ENCODE measurements at regions not wholly inside any gene's neighbourhood (a gene's known extent, or its start where the extent isn't known, plus 50 kb on each side); places are given as distances from the start of the nearest gene placed in this dataset.
"Not testable (repeated sequence)": the region's sequence is repeated elsewhere in the genome, so short reads cannot be mapped to it uniquely, and the experiment has no call there.

DNA sequence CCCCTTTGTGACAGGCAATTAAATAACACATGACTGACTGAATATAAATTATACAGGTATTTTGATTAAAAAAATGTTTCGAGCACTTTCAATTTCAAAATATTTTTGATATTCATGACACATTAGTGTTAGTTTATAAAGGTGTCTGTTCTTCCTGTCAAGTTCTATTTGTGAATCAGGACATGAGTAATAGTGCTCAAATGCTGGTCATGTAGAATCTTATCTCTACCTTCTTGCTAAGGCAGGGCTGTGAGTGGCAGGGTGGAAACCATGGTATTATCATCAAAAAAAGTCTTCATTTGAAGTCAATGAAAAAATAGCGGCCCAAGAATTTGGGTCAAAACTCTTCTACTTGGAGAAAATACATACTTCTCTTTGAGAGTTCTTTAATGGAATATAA is 250.2 kb downstream of the DACT1 start:
- no peak for DNase-seq (ENCODE audit: low spot score)

GRCh38 chr14:58898655-58899316 is 261.0 kb downstream of the DACT1 start:
- DNase-seq (ENCODE audit: low spot score): no peak

- DNase-seq (ENCODE audit: low spot score): no peak
Measured at GRCh38 chr14:58899317-58899713, 261.6 kb downstream of the DACT1 start.

DNA sequence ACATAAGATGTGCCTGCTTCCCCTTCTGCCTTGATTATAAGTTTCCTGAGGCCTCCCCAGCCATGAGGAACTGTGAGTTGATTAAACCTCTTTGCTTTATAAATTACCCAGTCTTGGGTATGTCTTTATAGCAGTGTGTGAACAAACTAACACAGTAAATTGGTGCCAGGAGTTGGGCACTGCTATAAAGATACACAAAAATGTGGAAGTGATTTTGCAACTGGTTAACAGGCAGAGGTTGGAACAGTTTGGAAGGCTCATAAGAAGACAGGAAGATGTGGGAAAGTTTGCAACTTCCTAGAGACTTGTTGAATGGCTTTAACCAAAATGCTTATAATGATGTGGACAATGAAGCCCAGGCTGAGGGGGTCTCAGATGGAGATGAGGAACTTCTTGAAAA is 264.1 kb downstream of the DACT1 start:
- DNase-seq (ENCODE audit: low spot score): no peak

- DNase-seq (ENCODE audit: low spot score): no peak
Measured at GRCh38 chr14:58904776-58905175, 267.0 kb downstream of the DACT1 start.

DNA sequence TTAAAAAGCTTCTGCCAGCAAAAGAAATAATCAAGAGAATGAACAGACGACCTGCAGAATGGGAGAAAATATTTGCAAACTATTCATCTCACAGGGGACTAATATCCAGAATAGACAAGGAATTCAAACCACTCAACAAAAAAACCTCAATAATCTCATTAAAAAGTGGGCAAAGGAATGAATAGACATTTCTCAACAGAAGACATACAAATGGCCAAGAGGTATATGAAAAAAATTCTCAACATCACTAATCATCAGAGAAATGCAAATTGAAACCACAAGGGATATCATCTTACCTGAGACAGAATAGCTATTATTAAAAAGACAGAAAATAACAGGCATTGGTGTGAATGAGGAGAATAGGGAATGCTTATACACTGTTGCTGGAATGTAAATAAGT is 270.0 kb downstream of the DACT1 start:
- no peak for DNase-seq (ENCODE audit: low spot score)

DNA sequence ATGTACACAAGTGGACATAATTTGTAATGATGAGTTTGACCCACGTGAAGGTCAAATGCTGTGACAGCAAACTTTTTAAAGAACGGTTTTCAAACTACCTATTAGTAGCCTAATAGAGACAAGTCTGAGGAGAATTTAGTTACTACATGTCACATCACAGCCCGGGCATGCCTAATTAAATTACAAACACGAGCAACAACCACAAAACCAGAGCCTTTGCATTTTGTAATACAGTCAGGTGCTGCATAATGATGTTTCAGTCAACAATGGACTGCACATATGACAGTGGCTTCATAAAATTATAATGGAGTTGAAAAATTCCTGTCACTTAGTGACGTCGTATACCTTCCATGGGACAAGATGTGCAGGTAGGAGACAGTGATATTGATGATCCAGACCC is 274.5 kb downstream of the DACT1 start:
- DNase-seq (ENCODE audit: low spot score): no peak

DNA sequence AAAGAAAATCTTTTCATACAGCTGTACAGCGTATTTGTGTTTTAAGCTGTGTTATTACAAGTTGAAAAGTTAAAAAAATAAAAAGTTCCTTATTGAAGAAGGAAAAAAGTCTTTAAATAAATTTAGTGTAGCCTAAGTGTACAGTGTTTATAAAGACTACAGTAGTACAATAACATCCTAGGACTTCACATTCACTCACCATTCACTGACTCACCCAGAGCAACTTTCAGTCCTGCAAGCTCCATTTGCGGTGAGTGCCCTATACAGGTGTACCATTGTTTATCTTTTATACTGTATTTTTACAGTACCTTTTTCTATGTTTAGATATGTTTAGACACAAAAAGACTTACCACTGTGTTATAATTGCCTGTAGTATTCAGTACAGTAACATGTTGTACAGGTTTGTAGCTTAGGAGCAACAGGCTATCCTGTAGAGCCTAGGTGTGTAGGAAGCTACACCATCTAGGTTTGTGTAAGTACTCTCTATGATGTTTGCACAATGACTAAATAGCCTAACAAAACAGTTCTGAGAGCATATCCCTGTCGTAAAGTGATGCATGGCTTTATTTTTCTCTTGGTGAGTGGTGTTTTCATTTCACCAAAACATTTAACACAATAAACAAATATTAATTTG is 275.2 kb downstream of the DACT1 start:
- DNase-seq (ENCODE audit: low spot score): no peak

DNA sequence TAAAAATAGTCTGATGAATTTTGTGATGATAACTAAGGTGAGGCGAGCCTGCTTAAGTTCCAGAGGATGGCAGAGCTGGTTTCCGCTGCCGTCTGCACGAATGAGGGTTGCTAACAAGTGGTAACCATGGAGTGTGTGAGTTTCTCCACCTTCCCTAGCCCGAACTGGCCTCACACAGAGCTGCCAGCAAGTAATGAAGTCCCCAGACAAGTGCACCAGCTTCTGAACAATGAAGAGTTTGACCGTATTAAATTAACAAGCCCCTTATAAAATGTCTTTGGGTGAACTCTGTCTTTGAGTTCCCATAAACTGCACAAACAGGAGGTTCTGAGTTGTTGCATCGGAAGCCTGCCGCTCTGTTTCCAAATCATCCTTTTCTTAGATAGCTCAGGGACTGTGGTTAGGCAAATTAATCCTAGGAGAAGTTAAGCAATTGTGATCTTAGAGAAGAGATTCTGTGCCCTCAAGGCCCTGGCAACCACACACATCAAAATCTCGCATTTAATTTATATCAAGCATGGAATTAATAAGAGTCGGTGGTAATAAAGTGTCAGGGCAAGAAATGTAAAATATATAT is 274.1 kb upstream of the DAAM1 start:
- DNase-seq (ENCODE audit: low spot score): no peak

- no peak for DNase-seq (ENCODE audit: low spot score)
Measured at GRCh38 chr14:58915646-58916045, 272.8 kb upstream of the DAAM1 start.

DNA sequence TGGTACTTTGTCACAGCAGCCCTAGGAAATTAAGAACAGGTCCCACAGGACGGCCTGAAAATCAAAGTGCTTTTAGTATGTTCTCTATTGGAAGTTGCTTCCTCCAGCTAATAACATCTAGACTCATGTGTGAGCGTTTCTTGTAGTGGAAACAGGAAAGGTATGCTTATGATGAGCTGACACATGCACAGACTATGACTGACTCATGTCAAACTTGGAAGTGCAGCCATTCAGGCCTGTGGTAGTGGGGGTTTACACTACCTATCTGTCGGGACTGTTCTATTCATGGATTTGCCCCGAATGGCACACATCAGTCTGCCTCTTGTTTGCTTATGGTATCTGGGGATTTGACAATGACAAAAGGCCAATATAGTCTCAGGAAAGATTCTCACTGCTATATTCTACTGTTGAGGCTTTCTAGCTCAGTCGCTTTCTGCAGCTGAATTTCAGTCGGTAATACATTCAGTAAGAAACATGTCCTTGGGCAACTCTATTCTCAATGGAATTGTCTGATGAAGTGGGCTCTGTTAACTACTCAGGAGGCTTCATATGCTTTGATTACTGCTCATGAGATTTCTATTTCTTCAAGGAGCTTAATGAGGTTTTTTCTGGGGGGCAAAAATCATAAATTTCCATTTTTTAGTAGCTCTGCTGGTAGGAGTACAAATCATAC is 270.3 kb upstream of the DAAM1 start:
- no peak for DNase-seq (ENCODE audit: low spot score)

DNA sequence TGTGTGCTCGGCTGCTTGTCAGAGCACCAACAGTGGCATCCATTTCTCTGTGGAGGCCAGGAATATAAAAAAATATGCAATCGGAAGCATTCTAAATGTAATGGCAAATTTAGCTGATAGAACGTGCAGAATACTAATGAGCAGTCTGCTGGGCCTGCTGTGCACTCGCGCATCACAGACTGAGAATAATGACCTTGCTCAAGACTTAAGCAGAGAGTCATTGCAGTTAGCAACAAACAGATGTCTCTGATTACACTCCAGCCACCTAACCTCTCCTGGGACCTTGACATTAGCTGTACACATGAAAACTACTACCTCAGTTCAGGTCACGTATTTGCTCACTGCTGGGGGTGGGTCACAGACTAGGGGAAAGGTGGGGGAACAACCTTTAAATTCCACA is 269.2 kb upstream of the DAAM1 start:
- DNase-seq (ENCODE audit: low spot score): no peak

DNA sequence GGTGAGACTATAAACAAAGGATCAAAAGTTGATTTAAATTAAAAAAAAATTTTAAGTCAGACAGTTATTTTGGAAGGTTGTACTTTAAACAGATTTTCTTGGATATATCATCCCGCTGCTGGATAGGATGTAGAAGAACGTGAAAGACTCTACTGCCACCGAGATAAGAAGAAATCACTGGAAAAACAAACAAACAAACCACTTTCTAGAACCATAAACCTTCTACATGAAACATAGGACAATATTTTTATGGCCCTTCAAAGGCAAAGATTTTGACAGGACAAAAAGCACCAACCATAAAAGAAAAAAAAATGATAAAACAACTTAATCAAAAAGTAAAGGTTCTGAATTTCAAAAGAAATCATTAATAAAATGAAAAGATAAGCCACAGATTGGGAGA is 268.2 kb upstream of the DAAM1 start:
- no peak for DNase-seq (ENCODE audit: low spot score)

GRCh38 chr14:58922201-58922940 is 266.1 kb upstream of the DAAM1 start:
- not testable (repeated sequence) for DNase-seq (ENCODE audit: low spot score)

DNA sequence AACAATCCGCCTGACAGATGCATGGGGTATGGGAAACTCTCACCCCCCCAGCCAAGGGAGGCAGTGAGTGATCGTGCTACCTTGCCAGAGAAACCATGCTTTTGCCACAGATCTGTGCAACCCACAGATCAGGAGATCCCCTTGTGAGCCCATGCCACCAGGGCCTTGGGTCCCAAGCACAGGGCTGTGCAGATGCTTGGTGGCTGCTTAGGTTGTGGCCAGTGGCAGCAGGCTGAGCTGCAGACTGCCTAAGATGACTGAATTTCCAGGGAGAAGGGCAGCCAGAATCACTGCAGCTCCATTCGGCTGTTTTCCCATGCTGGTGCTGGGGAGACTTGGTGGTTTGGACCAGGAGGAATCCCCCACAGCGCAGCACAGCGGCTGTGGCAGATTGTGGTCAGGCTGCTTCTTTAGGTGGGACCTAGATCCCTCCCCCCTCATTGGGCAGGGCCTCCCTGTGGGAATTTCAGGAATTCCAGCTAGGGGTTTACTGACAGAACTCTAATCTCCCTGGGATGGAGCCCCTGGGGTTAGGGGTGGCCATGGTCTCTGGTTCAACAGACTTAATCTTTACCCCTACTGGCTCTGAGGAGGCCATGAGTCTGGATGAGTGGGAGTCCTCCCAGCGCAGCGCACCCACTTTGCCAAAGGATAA is 264.6 kb upstream of the DAAM1 start:
- DNase-seq (ENCODE audit: low spot score): no peak

DNA sequence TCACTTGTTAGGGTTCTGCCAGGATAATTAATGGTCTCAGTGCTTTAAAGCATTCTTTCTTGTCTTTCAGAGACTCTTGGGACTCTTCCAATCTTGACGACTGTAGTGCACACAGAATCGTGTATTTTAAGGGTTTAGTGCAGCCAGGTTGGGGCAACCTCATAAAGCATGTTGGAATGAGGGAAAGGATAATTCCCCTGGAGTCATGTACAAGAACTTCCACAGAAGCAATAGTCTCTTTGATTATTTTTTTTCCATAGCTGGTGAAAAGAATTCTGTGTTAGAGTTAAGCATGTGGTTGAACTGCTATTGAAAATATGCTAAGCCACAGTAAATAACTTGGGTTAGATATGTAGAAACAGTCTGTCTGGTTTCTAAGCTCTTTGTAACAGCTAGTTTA is 246.8 kb upstream of the DAAM1 start:
- no peak for DNase-seq (ENCODE audit: low spot score)

- DNase-seq (ENCODE audit: low spot score): no peak
Measured at GRCh38 chr14:58942516-58942915, 246.0 kb upstream of the DAAM1 start.

GRCh38 chr14:58944343-58944967 is 244.0 kb upstream of the DAAM1 start:
- peak; percentile 15 for DNase-seq (ENCODE audit: low spot score)

GRCh38 chr14:58944968-58945356 is 243.5 kb upstream of the DAAM1 start:
- DNase-seq (ENCODE audit: low spot score): no peak

DNA sequence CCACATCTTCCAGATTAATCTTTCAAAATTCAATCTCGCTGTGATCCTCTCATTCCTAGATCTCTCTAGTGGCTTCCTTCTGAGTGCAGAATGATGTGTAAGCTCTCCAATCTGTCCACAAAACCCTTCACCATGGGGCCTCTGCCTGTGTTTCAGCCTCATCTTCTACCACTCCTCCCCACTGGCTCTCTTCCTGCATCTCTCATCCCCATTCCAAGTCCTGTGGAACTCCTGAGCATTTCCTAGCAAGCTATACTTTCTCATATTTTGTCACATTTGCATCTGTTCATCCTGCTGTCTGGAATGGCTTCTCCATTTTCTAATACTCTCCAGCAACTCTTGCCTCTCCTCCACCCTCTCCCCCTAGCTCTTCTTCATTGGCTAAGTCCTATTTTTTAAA is 242.0 kb upstream of the DAAM1 start:
- no peak for DNase-seq (ENCODE audit: low spot score)

- DNase-seq (ENCODE audit: low spot score): no peak
Measured at GRCh38 chr14:58947156-58947555, 241.3 kb upstream of the DAAM1 start.

Data from SW480 (cell line).